GM12874 (cell line): ENCODE measurements at regions not wholly inside any gene's neighbourhood (a gene's known extent, or its start where the extent isn't known, plus 50 kb on each side); places are given as distances from the start of the nearest gene placed in this dataset.

Source experiments
- TF ChIP-seq, protein P1 (sequence below): IDR thresholded peaks from 2 replicates; pipeline ENCODE4 v1.5.1; 2011; ENCODE audit warnings: low read depth, mild to moderate bottlenecking, control low read depth, low read length, moderate library complexity; ENCODE audit not compliant: insufficient read depth

- TF ChIP-seq, protein P1, sequence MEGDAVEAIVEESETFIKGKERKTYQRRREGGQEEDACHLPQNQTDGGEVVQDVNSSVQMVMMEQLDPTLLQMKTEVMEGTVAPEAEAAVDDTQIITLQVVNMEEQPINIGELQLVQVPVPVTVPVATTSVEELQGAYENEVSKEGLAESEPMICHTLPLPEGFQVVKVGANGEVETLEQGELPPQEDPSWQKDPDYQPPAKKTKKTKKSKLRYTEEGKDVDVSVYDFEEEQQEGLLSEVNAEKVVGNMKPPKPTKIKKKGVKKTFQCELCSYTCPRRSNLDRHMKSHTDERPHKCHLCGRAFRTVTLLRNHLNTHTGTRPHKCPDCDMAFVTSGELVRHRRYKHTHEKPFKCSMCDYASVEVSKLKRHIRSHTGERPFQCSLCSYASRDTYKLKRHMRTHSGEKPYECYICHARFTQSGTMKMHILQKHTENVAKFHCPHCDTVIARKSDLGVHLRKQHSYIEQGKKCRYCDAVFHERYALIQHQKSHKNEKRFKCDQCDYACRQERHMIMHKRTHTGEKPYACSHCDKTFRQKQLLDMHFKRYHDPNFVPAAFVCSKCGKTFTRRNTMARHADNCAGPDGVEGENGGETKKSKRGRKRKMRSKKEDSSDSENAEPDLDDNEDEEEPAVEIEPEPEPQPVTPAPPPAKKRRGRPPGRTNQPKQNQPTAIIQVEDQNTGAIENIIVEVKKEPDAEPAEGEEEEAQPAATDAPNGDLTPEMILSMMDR: no peak
Measured at GRCh38 chr4:11326021-11326420, 102.7 kb downstream of the HS3ST1 start.

DNA sequence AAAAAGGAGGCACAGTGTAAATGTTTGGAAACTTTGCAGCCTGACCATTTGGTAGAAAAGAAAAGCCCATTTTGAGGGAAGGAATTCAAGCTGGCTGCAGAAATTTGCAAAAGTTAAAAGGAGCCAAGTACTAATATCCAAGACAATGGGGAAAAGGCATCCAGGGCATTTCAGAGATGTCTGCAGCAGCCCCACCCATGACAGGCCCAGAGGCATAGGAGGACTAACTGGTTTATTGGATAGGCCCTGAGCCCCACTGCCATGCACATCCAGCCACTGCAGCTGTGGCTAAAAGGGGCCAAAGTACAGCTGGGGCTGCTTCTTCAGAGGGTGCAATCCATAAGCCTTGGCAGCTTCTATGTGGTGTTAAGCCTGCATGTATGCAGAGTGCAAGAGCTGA, 104.9 kb downstream of the HS3ST1 start:
- TF ChIP-seq, protein P1: no peak

GRCh38 chr4:11313157-11313943, 115.3 kb downstream of the HS3ST1 start:
- TF ChIP-seq, protein P1: no peak

- TF ChIP-seq, protein P1: no peak
Measured at GRCh38 chr4:11312389-11312788, 116.3 kb downstream of the HS3ST1 start.

DNA sequence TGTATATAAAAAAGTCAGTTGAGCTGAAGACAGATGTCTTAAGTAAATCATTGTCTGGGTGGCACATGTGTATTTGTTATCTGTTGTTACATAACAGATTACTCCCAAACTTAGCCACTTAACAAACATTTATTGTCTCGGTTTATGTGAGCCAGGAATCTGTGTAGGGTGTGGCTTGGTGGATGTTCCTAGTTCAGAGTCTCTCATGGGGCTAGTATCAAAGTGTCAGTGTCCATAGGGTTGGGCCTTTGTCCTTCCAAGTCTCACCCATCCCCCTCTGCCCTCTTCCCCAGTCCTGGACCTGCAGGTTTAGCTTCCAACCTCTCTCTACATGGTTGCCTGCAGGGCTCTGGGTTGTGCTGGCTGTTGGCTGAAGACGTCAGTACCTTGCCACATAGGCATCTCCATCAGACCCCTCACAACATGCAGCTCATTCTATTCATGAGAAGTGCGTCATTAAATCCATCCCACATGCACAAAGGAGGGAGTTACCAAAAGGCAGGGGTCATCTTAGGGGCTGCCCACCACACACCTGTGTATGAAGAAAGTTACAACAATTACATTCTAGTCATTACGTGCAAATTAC, 127.5 kb downstream of the HS3ST1 start:
- TF ChIP-seq, protein P1: no peak

- TF ChIP-seq, protein P1: no peak
Measured at GRCh38 chr4:11299836-11300235, 128.9 kb downstream of the HS3ST1 start.

- TF ChIP-seq, protein P1: no peak
Measured at GRCh38 chr4:11299016-11299415, 129.7 kb downstream of the HS3ST1 start.
